C4-2B (cell line): ENCODE measurements at regions not wholly inside any gene's neighbourhood (a gene's known extent, or its start where the extent isn't known, plus 50 kb on each side); places are given as distances from the start of the nearest gene placed in this dataset.

Experiments used
- H3K27ac ChIP-seq: fragments of 450-650 bp; 2 replicates; pipeline ENCODE4 v1.5.1; 2017
- ZFX ChIP-seq: fragments of 450-650 bp; IDR thresholded peaks from 2 replicates; pipeline ENCODE4 v1.6.1; 2017
- TF ChIP-seq, protein P1 (sequence below): fragments of 450-650 bp; conservative IDR thresholded peaks from 2 replicates; pipeline ENCODE4 v1.5.1; 2017; ENCODE audit warnings: mild to moderate bottlenecking

DNA sequence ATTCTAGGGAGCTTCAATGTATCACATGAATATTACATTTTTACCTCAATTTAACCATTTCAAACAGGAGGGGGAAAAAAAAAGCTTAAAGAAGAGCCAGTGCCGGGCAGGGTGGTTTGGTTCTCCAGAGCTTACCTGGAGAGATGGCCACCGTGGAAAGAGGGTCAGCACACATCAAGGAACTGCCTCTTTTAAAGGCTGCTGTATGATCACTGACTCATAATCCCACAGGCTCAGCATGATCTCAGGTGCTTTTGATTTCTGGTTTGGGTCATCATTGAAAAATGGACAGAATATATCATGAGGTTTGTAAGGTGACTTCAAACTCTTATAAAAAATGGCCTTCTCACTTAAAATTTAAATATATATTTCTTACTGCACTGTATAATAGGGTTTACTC, 67.5 kb upstream of the MDFIC start:
- TF ChIP-seq, protein P1, sequence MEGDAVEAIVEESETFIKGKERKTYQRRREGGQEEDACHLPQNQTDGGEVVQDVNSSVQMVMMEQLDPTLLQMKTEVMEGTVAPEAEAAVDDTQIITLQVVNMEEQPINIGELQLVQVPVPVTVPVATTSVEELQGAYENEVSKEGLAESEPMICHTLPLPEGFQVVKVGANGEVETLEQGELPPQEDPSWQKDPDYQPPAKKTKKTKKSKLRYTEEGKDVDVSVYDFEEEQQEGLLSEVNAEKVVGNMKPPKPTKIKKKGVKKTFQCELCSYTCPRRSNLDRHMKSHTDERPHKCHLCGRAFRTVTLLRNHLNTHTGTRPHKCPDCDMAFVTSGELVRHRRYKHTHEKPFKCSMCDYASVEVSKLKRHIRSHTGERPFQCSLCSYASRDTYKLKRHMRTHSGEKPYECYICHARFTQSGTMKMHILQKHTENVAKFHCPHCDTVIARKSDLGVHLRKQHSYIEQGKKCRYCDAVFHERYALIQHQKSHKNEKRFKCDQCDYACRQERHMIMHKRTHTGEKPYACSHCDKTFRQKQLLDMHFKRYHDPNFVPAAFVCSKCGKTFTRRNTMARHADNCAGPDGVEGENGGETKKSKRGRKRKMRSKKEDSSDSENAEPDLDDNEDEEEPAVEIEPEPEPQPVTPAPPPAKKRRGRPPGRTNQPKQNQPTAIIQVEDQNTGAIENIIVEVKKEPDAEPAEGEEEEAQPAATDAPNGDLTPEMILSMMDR: no peak
- no peak overlapping the region for H3K27ac ChIP-seq

DNA sequence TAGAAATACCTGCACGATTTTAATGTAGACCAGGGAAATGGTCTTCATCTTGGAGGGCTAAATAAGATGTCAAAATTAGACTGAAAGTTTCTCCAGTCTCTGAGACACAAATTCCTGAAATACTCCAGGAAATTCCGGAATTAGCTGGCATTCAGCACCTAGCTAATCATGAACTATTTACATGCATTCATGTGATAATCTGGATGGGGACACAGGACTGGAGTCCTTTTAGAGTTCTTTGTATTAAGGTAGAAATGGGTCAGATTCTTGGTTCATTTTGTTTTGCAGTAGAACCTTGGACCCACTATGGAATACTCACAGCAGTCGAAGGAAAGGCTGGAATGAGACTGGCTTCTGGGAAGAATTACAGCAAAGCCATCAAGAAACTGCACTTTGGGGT, 65.3 kb upstream of the MDFIC start:
- no peak overlapping the region for H3K27ac ChIP-seq
- TF ChIP-seq ZFX: no peak
- TF ChIP-seq, protein P1: no peak

DNA sequence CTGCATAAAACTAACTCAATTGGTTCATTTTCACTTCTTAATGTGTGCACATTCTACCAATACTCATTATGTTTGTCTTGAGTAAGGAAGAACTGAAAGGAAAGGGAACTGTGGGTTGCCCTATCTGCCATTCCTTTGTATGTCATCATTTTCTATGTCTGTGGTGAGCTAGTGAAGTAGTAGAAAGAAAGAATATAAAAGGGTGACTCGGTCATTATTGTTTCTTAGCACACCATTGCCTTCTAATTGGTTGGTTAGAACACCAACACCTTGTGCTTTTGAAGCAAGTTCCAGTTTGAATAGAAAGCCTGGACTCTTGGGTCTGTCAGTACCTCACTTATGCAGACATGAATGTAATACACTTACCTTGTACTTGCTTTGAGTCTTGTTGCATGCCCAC, 64.3 kb upstream of the MDFIC start:
- TF ChIP-seq, protein P1: no peak
- TF ChIP-seq ZFX: no peak
- no peak overlapping the region for H3K27ac ChIP-seq

DNA sequence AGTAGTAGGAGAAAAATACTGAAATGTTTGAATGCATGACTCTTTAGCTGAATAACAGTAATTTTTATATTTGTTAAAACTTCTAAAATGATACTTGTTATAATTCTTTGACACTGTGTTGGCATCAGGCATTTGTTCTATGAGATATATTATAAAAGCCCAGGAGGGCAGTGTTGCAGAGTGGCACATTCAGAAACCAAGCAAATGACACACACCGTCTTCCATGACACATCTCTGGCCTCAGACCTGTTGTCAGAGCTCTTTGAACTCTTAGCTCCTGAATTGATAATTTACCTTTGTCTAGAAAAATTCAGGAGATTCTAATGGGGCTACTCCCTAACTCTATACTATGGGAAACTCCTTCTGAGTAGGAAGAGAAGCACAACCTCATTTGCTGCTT, 62.4 kb upstream of the MDFIC start:
- TF ChIP-seq ZFX: no peak
- TF ChIP-seq, protein P1: no peak
- no peak overlapping the region for H3K27ac ChIP-seq

DNA sequence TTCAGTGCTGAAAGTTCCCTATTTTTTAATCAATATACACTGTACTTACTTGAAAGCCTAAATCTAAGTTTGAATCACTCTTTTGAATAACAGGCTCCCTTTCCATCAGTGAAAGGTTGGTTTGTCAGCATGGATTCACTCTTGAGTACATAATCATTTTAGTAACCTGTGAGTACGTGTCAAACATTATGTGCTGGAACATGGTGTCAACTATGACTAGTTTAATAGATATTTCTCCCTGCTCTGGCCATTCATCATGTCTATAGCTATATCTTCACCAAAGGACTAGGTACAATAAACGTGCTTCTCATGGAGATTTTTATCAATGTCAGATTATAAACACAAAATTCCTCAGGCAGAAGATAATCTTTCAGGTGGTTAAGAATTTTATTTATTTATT, 61.7 kb upstream of the MDFIC start:
- H3K27ac ChIP-seq: no peak overlapping the region
- no peak for TF ChIP-seq ZFX
- TF ChIP-seq, protein P1: no peak

DNA sequence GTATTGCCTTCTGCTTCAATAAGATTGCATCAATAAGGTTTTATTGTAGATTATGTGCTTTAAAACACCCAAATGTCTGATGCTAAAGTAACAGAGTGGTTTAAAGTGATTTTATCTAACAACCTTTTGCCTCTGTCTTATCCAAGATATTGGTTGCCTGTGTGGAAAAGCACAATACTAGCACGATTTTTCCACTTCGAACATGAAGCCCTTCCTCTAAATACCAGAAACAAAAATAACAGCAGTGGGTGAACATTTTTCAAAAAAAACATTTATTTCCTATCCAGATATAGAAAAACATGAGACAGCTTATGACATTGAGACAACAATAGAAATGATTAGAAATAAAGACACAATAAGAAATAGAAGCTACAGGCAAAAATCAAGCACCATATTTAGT, 59.5 kb upstream of the MDFIC start:
- H3K27ac ChIP-seq: no peak overlapping the region
- TF ChIP-seq ZFX: no peak
- TF ChIP-seq, protein P1: no peak

DNA sequence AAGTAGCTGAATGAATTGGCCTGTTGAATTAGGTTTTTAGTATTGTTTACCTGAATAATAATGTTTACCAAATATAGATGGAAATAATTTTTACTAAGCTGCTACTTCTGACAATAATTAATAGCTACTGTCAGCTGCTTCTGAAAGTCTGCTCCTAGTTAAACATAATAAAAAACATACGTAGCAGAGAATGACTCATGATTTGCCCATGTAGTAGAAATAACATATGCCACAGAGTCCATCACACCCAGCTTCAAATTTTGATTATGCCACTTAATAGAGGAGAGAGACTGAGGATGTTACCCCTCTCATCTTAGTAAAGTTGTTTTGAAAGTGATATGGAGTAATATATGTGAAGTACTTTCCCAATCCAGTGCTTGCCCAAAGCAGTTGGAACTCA, 57.6 kb upstream of the MDFIC start:
- no peak for TF ChIP-seq ZFX
- TF ChIP-seq, protein P1: no peak

More for the DNA sequence above, 57.6 kb upstream of the MDFIC start:
- no peak overlapping the region for H3K27ac ChIP-seq
